GM23248 (cell line): ENCODE measurements at regions not wholly inside any gene's neighbourhood (a gene's known extent, or its start where the extent isn't known, plus 50 kb on each side); places are given as distances from the start of the nearest gene placed in this dataset.

Experiments
- DNase-seq: peaks from one replicate; pipeline ENCODE4 v3.0.0-alpha.2; 2015
- H2AFZ ChIP-seq: fragments of 200-600 bp; sonication (generic); 2 replicates; pipeline ENCODE4 v1.6.1; 2016; ENCODE audit warnings: antibody characterized with exemption
- H3F3A ChIP-seq: fragments of 200-600 bp; sonication (generic); 2 replicates; pipeline ENCODE4 v1.6.1; 2016; ENCODE audit warnings: mild to moderate bottlenecking, antibody characterized with exemption, mixed run types; ENCODE audit not compliant: insufficient read depth
- H3K27ac ChIP-seq: fragments of 200-600 bp; sonication (generic); 2 replicates; pipeline ENCODE4 v1.5.1; 2016; ENCODE audit warnings: mild to moderate bottlenecking
- H3K27me3 ChIP-seq: fragments of 200-600 bp; sonication (generic); replicated peaks from 2 replicates; pipeline ENCODE4 v1.6.1; 2016; ENCODE audit warnings: mild to moderate bottlenecking; ENCODE audit not compliant: insufficient read depth
- H3K36me3 ChIP-seq: fragments of 200-600 bp; sonication (generic); 2 replicates; pipeline ENCODE4 v1.6.1; 2016; ENCODE audit warnings: low read depth, mild to moderate bottlenecking
- H3K4me1 ChIP-seq: fragments of 200-600 bp; sonication (generic); 2 replicates; pipeline ENCODE4 v1.6.1; 2016; ENCODE audit warnings: mild to moderate bottlenecking; ENCODE audit not compliant: insufficient read depth
- H3K4me2 ChIP-seq: fragments of 200-600 bp; sonication (generic); one replicate; pipeline ENCODE4 v1.6.1; 2016; ENCODE audit warnings: mild to moderate bottlenecking; ENCODE audit not compliant: unreplicated experiment
- H3K4me3 ChIP-seq: fragments of 200-600 bp; sonication (generic); 2 replicates; pipeline ENCODE4 v1.5.1; 2016; ENCODE audit warnings: mild to moderate bottlenecking
- H3K79me2 ChIP-seq: fragments of 200-600 bp; sonication (generic); 2 replicates; pipeline ENCODE4 v1.6.1; 2016; ENCODE audit warnings: mild to moderate bottlenecking; ENCODE audit not compliant: insufficient read depth
- H3K9ac ChIP-seq: fragments of 200-600 bp; sonication (generic); 2 replicates; pipeline ENCODE4 v1.6.1; 2016; ENCODE audit warnings: mild to moderate bottlenecking
- H3K9me2 ChIP-seq: fragments of 200-600 bp; sonication (generic); 2 replicates; pipeline ENCODE4 v1.6.1; 2016; ENCODE audit warnings: mixed run types, mild to moderate bottlenecking, moderate library complexity; ENCODE audit not compliant: insufficient read depth
- H3K9me3 ChIP-seq: fragments of 200-600 bp; sonication (generic); one replicate; pipeline ENCODE4 v1.6.1; 2017; ENCODE audit warnings: low read depth
- H4K20me1 ChIP-seq: fragments of 200-600 bp; sonication (generic); 2 replicates; pipeline ENCODE4 v1.6.0; 2016; ENCODE audit not compliant: insufficient read depth
- EZH2 ChIP-seq: fragments of 200-600 bp; sonication (generic); IDR thresholded peaks from 2 replicates; pipeline ENCODE4 v1.6.1; 2018; ENCODE audit warnings: antibody characterized with exemption, mild to moderate bottlenecking; ENCODE audit not compliant: insufficient read depth, poor library complexity, severe bottlenecking
- EZH2phosphoT487 ChIP-seq: fragments of 200-600 bp; sonication (generic); IDR thresholded peaks from 2 replicates; pipeline ENCODE4 v1.6.1; 2018; ENCODE audit warnings: antibody characterized with exemption, moderate library complexity, mild to moderate bottlenecking, low read depth; ENCODE audit not compliant: insufficient read depth
- WGBS, 2 experiments: methylation state at CpG; one replicate each; pipeline ENCODE4 v1.1.6; 2015 to 2017; ENCODE audit warnings: low lambda C conversion rate in 2 of 2, low coverage in 1 of 2; ENCODE audit errors: missing lambda C conversion rate in 2 of 2; 5-methylcytosine and 5-hydroxymethylcytosine counted together
- in situ Hi-C: fragments of 300-500 bp; cut with MboI; formaldehyde crosslinking; loops from 2 replicates; pipeline ENCODE4 v1.15.0; 2020

DNA sequence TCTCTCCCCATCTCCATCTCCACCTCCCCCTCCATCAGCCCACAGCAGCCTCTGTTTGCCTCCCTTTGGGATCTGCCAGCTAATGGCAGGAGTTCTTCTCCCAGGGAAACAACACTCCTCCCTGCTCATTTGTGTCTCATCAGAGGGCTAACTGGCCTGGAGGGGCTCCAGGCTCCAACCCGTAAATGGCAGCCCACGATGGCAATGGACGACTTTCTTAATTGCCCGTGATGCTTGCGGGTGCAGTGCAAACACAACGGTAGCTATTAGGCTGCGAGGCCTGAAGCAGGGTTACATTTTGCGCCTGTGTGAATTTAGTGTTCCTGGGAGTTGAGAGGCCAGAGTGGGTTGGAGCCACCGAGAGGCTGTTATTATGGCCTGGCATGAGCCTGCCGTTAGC, 285.1 kb downstream of the TNS1 start:
- TF ChIP-seq EZH2, result no peak
- no peak for TF ChIP-seq EZH2phosphoT487
- Histone ChIP-seq H3K4me2 (no peak overlapping the region), H3K4me3 (no peak overlapping the region), H3K27me3 (no peaks in the 10 kb centered on the region), H2AFZ (no peak overlapping the region), H3K27ac (no peak overlapping the region), H3K9me3 (no peaks in the 10 kb centered on the region), H3K4me1 (peaks cover 19% of the 10 kb centered on the region), H3F3A (peaks cover 27% of the 10 kb centered on the region), H3K36me3 (no peaks in the 10 kb centered on the region), H3K79me2 (no peaks in the 10 kb centered on the region), H4K20me1 (no peaks in the 10 kb centered on the region), H3K9me2 (no peaks in the 10 kb centered on the region), H3K9ac (no peak overlapping the region)
- in situ Hi-C loops, result loop anchor here (10.0 kb wide), 1 partner anchor 203 kb away; no protein-coding TSS in a partner anchor
- 93 to 94% methylated on average over 10 of the region's 10 CpGs for WGBS, 2 experiments
- DNase-seq, result no peak

DNA sequence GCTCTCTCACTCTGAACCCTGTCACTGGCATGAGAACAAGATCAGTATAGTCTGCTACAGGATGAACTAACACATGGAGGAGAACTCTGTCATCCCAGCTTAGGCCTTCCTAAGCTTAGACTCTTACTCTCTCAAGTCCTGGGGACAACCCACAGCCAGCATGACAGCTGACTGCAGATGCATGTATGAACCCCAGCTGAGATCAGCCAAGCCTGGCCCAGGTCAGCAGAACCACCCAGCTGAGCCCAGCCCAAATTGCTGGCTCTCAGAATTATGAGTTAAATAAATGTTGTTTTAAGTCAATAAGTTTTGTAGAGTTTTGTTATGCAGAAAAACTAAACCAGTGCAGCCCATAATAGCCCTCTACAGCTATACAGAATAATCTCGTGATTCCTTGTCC, 287.3 kb downstream of the TNS1 start:
- H3K27me3 ChIP-seq, result no peaks in the 10 kb centered on the region
- peaks cover 27% of the 10 kb centered on the region for H3K4me1 ChIP-seq
- H3K9ac ChIP-seq, result no peak overlapping the region
- H2AFZ ChIP-seq, result no peak overlapping the region
- peaks cover 32% of the 10 kb centered on the region for H3F3A ChIP-seq
- H3K9me3 ChIP-seq, result no peaks in the 10 kb centered on the region
- 97 to 100% methylated on average over 1 of the region's 1 CpG for WGBS, 2 experiments
- in situ Hi-C loops, result loop anchor here (10.0 kb wide), 1 partner anchor 201 kb away; no protein-coding TSS in a partner anchor
- H3K27ac ChIP-seq, result no peak overlapping the region
- no peaks in the 10 kb centered on the region for H3K9me2 ChIP-seq
- no peak for DNase-seq
- no peaks in the 10 kb centered on the region for H3K79me2 ChIP-seq
- H3K4me2 ChIP-seq, result no peak overlapping the region
- H3K4me3 ChIP-seq, result no peak overlapping the region
- no peaks in the 10 kb centered on the region for H4K20me1 ChIP-seq
- H3K36me3 ChIP-seq, result no peaks in the 10 kb centered on the region
- no peak for TF ChIP-seq EZH2
- no peak for TF ChIP-seq EZH2phosphoT487

DNA sequence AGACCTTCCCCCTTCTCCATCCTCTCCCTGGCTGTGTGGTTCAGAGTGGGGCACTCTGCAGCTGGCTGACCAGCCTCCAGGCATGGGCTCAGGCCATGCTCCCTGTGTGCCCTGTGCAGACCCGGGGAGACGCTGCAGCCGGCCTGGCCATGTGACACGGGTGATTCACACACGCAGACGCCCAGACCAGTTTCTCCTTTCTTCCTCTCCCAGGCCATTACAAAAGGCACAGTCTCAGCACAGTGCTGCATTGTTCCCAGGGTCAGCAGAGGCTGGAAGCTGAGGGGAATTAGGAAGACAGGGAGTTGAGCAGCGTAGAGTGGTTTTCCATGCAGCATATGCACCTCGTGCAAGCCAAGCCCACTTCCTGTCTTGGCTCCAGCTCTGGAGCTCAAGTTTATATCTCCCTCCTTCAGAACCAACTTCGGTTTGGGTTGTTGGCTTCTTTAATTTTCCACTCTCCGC, 288.5 kb downstream of the TNS1 start:
- H3F3A ChIP-seq, result peaks cover 42% of the 10 kb centered on the region
- no peaks in the 10 kb centered on the region for H3K36me3 ChIP-seq
- 29 to 34% methylated on average over 10 of the region's 10 CpGs for WGBS, 2 experiments
- H3K27me3 ChIP-seq, result no peaks in the 10 kb centered on the region
- peak overlapping the region; percentile 20 for H3K4me2 ChIP-seq
- in situ Hi-C loops, result loop anchor here (5.0 to 10.0 kb wide), 2 partner anchors 200 to 1017 kb away; partner anchors contain the start of gene IGFBP5
- H3K27ac ChIP-seq, result peak overlapping the region; percentile 37
- H3K9ac ChIP-seq, result peak overlapping the region; percentile 10; the same call in 1 of the 2 replicates
- H4K20me1 ChIP-seq, result no peaks in the 10 kb centered on the region
- peak; percentile 77 for DNase-seq
- no peaks in the 10 kb centered on the region for H3K9me3 ChIP-seq
- peaks cover 38% of the 10 kb centered on the region for H3K4me1 ChIP-seq
- H3K79me2 ChIP-seq, result no peaks in the 10 kb centered on the region
- H3K9me2 ChIP-seq, result no peaks in the 10 kb centered on the region
- no peak overlapping the region for H3K4me3 ChIP-seq
- TF ChIP-seq EZH2, result no peak
- 0 out of 2 replicates have a peak overlapping the region, but pooled peaks have one; percentile 29 for H2AFZ ChIP-seq

DNA sequence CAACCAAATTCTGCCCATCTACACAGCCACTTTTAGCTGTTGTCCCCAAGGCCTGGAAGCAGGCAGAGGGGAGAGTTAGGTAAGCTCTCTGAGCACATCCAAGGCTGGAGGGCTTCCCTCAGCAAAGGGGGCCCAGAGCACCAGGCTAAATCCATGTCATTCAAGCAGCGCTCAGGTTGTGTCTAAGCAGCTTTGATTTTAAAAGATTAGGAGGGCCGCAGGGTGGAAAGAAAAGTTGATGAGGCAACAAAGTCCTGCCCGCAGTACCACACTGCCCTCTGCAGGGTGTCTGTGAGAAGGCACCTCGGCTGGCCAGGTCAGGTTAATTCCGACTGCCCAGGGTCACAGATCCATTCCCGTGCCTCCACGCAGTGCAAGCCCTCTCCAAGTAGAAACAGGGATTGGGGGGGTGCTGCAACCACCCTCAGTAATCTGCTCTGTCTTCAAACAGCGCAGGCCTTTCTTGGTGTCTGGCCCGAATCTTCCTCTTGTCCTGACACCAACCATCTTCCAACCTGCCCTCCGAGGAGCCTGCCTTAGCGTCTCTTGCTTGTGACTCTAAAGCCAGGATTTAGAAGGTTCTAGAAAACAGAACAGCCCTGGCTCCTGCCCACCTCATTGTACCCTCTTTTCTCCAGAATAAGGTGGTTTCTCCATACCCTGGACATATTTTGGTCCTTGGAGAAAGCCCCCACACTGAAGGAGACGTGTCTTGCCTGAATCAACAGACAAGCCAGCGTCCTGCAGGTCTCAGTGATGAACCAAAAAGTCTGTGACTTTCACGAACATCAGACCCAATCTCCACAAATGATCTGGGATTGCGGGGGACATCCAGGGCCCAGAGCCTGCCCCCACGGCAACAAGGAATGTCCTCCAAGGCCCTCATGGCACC, 289.2 kb downstream of the TNS1 start:
- Histone ChIP-seq H3K4me1 (peaks cover 45% of the 10 kb centered on the region), H3K4me2 (no peak overlapping the region), H3K4me3 (no peak overlapping the region), H3K9me3 (no peaks in the 10 kb centered on the region), H3K27me3 (no peaks in the 10 kb centered on the region), H3K27ac (peak overlapping the region; percentile 37; the same call in 1 of the 2 replicates), H3K9ac (peak overlapping the region; percentile 18; the same call in 1 of the 2 replicates), H3F3A (peaks cover 49% of the 10 kb centered on the region), H2AFZ (no peak overlapping the region; the same call in 1 of the 2 replicates), H3K36me3 (no peaks in the 10 kb centered on the region), H4K20me1 (no peaks in the 10 kb centered on the region), H3K9me2 (no peaks in the 10 kb centered on the region), H3K79me2 (no peaks in the 10 kb centered on the region)
- DNase-seq, result peak; percentile 81
- in situ Hi-C loops, result loop anchor here (5.0 to 10.0 kb wide), 2 partner anchors 199 to 1016 kb away; partner anchors contain the start of gene IGFBP5
- no peak for TF ChIP-seq EZH2phosphoT487
- TF ChIP-seq EZH2, result no peak
- WGBS, 2 experiments, result 39 to 42% methylated on average over 16 of the region's 16 CpGs
